ENCODE measurements at regions not wholly inside any gene's neighbourhood (a gene's known extent, or its start where the extent isn't known, plus 50 kb on each side); places are given as distances from the start of the nearest gene placed in this dataset.
A peak's percentile ranks its signal among the peaks of the same experiment; 100 is the strongest.

- no peak for DNase-seq (ENCODE audit: low spot score)
Observed at GRCh38 chr2:129069875-129070594, 751.4 kb upstream of the HS6ST1 start.

- DNase-seq (ENCODE audit: low spot score), result no peak
Observed at GRCh38 chr2:129070663-129071062, 752.0 kb upstream of the HS6ST1 start.

- no peak for DNase-seq (ENCODE audit: low spot score)
Observed at GRCh38 chr2:129071531-129071930, 752.9 kb upstream of the HS6ST1 start.

DNA sequence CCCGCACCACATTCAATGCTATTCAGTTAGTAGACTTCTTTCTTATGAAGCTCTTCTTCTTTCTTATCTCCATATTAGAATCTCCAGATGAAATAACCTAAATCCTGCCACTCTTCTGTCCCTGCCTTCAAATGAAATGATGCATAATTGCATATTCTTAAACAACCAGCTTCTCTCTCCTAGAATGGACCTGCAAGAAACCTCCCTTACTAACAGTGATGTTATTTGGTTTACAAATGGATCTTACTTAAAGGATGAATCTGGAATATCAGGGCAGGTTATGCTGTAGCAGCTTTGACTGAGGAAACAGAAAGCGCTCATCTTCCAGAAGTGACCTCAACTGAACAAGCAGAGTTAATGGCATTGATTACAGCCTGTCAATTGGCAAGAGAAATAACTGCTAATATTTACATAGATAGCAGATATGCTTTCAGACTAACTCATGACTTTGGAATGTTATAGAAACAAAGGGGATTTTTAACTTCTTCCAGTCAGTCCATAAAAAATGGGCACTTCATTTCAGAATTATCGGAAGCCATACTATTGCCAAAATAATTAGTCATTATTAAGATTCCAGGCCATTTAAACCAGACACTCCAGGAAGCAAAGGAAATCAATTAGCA is 755.7 kb upstream of the HS6ST1 start:
- DNase-seq (ENCODE audit: low spot score), result no peak

DNA sequence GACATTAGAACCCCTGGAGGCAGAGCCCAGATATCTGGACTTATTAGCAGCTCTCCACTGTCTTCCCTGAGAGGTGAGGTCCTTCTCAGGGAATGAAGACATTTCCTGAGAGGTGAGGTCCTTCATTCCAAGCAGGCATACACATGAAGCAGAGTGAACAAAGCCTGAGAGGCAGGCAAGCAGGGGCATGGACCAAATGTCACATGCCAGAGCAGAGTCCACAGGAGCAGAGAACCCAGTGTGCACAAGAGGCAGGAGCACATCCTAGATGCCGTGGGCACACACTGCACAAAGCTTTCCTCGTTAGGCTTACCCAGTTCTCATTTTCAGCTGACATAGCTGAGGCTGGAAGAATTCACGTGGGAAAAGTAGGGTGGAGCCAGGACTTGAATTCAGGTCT is 759.9 kb upstream of the HS6ST1 start:
- DNase-seq (ENCODE audit: low spot score), result no peak

GRCh38 chr2:129080715-129081476 is 762.2 kb upstream of the HS6ST1 start:
- DNase-seq (ENCODE audit: low spot score), result no peak

- no peak for DNase-seq (ENCODE audit: low spot score)
Observed at GRCh38 chr2:129085386-129085785, 766.7 kb upstream of the HS6ST1 start.

GRCh38 chr2:129087133-129087813 is 768.6 kb upstream of the HS6ST1 start:
- no peak for DNase-seq (ENCODE audit: low spot score)

DNA sequence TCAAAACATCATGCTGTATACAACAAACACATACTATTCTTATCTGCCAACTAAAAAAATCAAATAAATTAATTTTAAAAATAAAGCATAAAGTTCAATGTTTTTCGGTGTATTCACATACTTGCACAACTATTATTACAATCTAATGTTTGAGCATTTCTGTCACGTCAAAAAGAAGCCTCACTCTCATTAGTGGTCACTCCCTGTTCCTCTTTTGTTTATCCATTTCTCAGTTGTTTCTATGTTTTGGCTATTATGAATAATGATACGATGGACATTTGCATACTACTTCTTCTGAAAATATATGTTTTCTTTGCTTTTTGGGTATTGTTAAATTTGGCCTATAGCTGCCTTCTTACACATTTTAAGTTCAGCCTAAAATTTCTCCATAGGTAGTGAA is 773.0 kb upstream of the HS6ST1 start:
- DNase-seq (ENCODE audit: low spot score), result no peak

DNA sequence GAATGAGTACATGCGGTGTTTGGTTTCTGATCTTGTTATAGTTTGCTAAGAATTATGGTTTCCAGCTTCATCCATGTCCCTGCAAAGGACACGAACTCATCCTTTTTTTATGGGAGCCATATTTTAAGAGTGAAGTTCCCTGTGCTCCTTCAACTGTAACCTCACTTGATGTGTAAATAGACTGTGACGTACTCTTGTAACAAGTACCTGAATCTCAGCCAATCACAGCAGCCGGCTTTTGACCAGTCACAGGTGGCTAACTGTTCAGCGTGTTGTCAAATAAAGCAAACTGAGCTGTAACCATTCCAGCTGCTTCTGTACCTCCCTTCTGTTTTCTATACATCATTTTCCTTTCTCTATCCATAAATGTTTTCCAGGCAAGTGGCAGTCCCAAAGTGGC is 774.3 kb upstream of the HS6ST1 start:
- DNase-seq (ENCODE audit: low spot score), result no peak

DNA sequence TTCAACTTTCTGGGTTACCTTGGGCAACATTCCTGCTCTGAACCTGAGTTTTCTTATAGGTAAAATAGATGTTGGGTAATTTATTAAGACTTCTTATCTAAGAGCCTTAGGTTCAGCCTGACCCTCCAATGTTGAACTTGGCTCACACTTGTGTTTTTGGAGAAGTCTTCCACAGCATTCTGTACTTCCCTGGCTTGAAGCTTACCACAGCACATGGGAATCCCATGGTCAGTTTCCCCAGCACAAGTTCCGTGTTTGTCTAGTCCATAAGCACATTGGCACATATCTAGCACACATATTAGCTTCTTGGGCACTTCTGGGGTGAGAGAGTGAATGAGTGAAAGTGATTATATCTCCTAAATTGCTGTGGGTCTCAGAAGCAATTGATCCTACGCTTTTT is 782.5 kb upstream of the HS6ST1 start:
- peak; percentile 15 for DNase-seq (ENCODE audit: low spot score)

DNA sequence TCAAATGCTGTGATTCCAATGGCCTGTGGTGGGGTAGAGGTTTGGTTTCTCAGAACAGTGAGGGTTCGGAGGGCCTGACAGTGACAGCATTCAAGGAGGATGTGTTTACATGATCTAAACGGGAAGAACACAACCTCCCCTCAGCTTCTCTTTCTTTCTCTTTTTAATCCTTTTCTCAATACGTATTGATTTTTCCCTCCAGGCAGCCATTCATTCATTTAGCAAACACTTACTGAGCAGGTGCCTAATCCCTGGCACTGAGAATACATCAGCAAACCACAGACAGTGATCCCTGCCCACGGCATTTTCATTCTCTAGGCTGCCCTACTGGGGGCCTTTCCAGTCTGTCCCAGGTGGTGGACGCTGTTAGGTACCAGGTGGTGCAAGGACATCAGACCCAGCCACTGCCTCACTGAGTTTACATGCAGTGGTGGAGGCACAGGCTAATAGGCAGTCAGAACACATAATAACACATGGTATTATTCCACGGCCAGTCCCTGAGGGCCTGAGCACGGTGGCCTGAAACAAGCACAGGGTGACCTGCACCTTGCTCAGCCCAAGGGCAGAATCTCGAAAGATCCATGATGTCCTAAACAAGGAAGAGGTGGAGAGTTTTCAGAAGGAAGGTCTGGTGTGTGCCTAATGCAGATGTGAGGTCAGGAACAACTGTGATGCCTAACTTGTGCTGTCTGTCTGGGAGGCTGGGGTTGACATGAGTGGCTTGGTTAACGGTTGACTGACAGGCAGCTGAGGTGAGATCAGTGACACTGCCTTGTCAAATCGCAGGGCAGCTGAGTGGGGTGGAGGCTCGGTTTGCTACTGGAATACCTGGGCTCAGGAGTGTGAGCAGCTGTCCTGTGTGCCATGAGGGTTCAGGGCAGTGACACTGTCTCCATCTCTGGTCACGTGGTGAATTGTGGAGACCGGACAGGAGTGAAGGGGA is 785.5 kb upstream of the HS6ST1 start:
- no peak for DNase-seq (ENCODE audit: low spot score)

- no peak for DNase-seq (ENCODE audit: low spot score)
Observed at GRCh38 chr2:129112181-129112580, 793.5 kb upstream of the HS6ST1 start.

GRCh38 chr2:129113776-129114175 is 795.1 kb upstream of the HS6ST1 start:
- DNase-seq (ENCODE audit: low spot score), result no peak

GRCh38 chr2:129117434-129117833 is 798.8 kb upstream of the HS6ST1 start:
- peak; percentile 4 for DNase-seq (ENCODE audit: low spot score)

GRCh38 chr2:129118296-129118695 is 799.6 kb upstream of the HS6ST1 start:
- DNase-seq (ENCODE audit: low spot score), result no peak

DNA sequence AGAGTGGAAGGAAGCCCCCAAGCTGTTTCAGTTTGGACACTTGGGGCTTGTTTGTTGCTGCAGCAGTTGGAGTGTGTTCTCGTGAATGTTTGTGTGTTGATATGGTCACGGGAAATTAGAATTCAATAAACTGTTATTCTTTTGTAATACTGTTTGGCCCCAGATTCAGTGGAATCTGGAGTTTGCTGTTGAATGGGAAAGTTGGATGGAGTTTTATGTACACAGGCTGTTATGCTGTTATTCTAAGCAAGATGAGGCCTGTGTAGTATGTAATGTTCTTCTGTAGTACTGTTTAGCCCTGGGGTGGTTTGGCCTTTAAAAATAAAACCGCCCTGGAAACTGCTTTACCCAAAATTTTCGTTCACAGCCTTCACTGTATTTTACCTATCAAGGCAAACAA is 810.4 kb upstream of the HS6ST1 start:
- DNase-seq (ENCODE audit: low spot score), result no peak

DNA sequence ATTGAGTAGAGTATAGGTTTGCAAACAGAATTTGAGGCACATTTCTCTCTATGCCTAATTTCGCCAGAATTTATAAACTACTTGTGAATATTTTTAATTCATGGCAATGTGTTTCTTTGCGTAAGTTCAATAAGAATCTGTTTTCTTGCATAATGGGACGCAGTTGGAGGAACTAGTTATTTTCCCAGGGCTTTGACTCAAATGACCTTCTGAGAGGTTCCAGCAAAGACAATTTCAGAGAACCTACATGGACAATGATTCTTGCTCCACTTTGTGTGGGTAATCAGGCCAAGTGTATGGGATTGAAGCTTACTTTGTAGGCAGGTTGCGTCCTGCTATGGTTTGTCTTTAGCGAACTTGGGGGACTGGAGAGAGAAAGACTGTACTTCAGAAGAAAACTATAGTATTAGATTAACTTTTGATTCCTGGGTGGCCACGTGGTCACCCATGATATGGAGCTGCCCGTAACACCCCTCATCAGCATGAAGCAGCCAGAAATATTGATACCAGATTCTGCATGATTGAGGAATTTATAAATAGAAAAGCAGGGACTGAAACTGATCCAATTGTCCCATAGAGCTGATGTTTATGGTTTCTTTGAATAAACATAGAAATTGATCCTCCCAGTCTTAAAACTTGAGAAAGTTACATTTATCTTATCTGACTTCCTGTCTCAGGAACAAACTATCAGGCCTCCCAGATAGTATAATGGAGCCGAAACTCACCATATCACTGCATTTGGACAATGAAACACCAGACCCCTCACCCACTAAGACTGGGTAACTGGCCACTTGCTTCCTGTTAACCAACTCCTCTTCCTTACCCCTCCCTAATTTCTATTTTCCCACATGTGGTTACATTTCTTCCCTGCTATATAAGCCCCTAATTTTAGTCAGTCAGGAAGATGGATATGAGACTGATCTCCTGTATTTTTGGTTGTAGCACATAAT is 815.3 kb upstream of the HS6ST1 start:
- no peak for DNase-seq (ENCODE audit: low spot score)

GRCh38 chr2:129135017-129135416 is 816.3 kb upstream of the HS6ST1 start:
- no peak for DNase-seq (ENCODE audit: low spot score)

DNA sequence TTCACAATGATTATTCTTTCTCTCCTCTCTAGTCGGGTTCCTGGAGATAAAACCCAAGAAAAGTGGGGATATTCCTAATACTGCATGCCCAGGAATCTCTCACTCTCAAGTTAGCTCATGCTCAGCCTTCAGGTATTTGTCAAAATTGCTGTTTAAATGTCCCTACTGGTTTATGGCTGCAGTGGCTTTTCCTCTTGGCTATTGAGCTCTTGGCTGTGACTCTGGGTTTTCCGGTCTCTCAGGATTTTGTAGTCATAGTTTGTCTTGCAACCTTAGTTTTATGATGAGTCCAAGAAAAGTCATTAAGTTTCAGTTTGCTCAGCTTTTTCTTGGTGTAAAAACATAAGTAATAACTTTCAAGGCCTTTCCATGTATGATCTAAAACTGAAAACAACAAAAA is 820.7 kb upstream of the HS6ST1 start:
- DNase-seq (ENCODE audit: low spot score), result no peak
